Body of pancreas (tissue), 4 donors: ENCODE measurements at regions not wholly inside any gene's neighbourhood (a gene's known extent, or its start where the extent isn't known, plus 50 kb on each side); places are given as distances from the start of the nearest gene placed in this dataset.

Experiments used
- CTCF ChIP-seq, 7 experiments: fragments of 450-650 bp in 4 of 7; fragments of 200-600 bp in 3 of 7; sonication (generic) in 3 of 7; IDR thresholded peaks; one replicate each; pipeline ENCODE4 v1.5.1; 2016 to 2019; ENCODE audit warnings: antibody characterized with exemption in 7 of 7
- POLR2A ChIP-seq, 3 donors: fragments of 450-650 bp; IDR thresholded peaks; one replicate each; pipeline ENCODE4 v1.6.1; 2016; ENCODE audit warnings: antibody characterized with exemption in 3 of 3, mild to moderate bottlenecking in 2 of 3

GRCh38 chrX:146241902-146242301 lies 424.3 kb downstream of the SLITRK2 start:
- no peak for TF ChIP-seq POLR2A (IDR thresholded peaks at IDR 0.05)
- TF ChIP-seq CTCF (IDR thresholded peaks at IDR 0.05), result no peak
